HG02852 (cell line): ENCODE measurements at regions not wholly inside any gene's neighbourhood (a gene's known extent, or its start where the extent isn't known, plus 50 kb on each side); places are given as distances from the start of the nearest gene placed in this dataset.

Experiments used
- ATAC-seq: cut with Tn5 transposase; IDR thresholded peaks from one replicate; pipeline ENCODE4 v1.9.1; 2021; ENCODE audit warnings: mild to moderate bottlenecking, moderate library complexity; ENCODE audit not compliant: unreplicated experiment

- ATAC-seq, result no peak
Observed at GRCh38 chr18:76771192-76771799, 51.1 kb upstream of the ZNF236 start.

- no peak for ATAC-seq
Observed at GRCh38 chr18:76767954-76768353, 54.4 kb upstream of the ZNF236 start.

DNA sequence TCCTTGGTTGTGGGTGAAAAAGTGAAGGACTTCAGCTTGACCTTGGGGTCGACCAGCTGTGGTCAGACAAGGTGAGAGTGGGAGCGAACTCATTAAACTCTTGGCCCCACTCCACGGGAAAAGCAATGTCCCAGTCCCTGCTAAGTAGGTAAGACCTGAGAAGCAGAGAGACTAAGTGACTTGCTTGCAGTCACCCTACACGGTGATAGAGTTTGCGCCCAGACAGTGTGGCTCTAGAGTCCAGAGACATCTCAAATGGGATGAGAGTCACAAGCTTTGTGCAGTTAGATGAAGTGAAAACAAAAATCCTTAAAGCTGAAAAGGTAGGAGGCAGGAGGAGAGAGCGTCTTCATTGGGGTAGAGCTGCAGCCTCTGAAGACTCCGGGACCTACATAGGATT, 55.9 kb upstream of the ZNF236 start:
- ATAC-seq, result no peak

DNA sequence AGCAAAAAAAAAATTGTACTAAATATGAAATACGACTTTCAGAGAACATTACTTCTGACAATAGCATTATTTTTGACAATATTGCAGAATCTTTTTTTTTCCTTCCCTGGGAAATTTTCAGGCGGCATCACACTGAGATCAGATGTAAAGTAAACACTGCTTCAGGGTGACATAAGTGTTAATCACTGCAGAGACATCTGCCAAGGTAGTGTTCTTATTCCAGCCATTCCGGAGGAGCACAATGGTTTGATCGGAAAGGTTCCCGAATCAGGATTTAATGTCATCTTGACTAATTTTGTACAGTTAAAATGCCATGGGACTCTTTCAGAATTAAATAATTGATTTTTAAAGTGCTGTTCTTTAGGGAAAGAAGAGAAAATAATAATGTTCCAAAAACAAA, 56.7 kb upstream of the ZNF236 start:
- ATAC-seq, result no peak

DNA sequence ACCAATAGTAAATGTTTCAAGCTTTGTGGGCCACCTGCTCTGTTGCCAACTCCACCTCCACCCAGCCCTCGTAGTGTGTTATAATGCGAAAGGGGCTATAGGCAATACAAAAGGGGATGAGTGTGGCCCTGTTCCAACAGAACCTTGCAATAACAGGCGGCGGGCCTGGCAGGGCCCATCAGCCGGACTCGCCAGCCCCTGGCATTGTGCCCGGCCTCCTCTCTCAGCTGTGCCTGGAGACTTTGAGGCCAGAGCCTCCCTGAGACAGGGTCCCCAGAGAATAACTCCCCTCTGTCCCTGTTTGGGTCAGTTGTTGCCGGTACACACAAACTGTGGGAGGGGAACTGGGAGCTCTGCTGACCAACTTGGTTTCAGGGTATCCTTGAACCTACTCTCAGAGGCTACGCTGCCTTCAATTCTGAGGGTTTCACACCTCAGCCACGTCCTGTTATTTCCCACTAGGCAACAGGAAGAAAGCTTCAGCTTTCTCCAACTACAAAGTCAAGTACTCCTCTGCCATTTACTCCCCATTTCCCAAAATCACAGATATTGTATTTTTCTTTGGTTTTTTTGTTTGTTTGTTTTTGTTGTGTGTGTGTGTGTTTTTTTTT, 58.0 kb upstream of the ZNF236 start:
- ATAC-seq, result no peak

DNA sequence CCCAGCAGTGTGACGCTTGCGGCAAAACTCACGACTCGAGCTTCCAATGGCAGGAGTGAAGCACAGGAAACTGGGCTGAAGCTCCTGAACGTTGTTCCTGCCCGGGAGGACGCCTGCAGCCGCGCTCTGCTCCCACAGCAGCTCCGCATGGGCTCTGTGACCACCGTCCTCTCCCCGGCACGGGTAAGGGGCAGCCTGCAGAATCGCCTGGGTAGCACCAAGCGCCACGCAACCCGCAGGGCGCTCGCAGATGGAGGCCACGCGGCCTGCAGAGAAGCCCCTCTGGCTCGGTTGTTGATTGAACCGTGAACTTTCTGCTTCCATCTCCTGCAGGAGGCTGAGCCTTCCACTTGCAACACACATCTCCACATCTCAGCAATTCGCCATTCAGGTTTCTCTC, 63.3 kb upstream of the ZNF236 start:
- ATAC-seq, result no peak

GRCh38 chr18:76757925-76758324, 64.4 kb upstream of the ZNF236 start:
- ATAC-seq, result no peak

DNA sequence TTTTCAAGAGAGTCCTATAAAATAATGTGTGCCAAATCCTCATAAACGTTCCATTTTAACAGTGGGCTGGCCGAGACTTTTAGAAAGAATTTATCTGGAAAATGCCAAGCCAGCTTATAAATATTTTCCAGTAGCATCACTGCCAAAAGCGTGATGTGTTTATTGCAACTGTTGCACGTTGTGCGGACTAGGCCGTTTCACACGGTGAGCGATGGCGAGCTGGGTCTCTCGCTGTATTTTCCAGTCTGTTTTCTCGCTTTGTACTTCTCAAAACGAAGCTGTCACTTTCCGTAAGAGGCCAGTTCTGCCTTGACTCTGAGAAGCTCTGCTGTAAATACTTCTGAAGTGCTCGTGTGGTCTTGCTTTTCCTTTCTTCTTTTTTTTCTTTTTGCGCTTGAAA, 65.0 kb upstream of the ZNF236 start:
- ATAC-seq, result no peak

- ATAC-seq, result no peak
Observed at GRCh38 chr18:76756531-76757253, 65.7 kb upstream of the ZNF236 start.

DNA sequence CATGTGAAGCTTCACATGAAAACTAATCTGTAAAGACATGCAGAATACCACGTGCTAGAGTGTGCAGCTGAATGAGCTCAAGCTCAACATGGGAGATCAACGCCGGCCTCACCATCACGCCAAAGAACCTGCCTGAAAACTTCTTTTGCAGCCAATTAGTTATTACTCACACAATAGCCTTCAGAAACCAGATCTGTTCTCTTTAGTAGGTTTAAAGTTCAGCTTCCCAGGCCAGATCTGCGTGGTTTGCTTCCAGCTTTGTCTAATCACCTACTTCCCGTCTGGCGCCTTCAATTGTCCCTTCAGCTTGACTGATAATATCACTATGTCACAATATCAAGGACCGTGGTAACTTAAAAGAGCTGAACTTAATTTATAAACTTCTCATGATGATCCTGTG, 68.0 kb upstream of the ZNF236 start:
- ATAC-seq, result no peak

- no peak for ATAC-seq
Observed at GRCh38 chr18:76752400-76752799, 70.0 kb upstream of the ZNF236 start.

- ATAC-seq, result no peak
Observed at GRCh38 chr18:76750917-76751890, 71.2 kb upstream of the ZNF236 start.

DNA sequence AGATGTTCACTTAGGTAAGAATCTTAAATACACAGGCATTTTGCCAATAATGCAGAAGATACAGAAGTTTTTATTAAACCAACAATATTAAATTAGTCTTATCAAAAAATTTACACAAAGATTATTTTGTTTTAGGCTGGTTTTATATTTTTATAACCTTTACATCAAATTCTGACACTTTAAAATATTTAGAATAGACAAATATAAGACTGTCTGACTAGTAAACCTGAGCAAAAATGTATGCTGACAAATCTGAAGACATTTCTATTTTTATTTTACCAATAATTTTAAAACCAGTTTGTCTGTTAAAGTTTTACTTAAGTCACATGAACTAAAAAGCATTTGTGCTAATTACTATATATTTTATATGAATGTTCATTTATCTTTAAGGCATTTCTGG, 72.1 kb upstream of the ZNF236 start:
- no peak for ATAC-seq

DNA sequence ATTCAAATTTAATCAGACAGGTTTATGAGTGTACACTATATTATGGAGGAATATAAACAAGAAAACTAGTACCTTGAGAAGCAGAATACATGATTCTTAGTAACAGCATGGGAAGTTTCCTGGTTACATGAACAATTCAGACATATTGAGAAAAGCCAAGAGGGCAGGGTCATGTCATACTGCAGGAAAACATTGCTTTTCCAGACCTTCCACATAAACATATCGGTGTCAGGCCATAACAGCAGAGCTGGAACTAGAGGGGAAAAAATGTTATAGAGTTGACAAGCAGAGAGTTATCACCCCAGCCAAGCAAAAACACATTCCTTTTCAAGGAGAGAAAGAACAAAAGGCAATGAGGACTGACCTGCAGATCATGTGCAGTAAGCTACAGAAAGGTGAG, 74.7 kb upstream of the ZNF236 start:
- no peak for ATAC-seq

DNA sequence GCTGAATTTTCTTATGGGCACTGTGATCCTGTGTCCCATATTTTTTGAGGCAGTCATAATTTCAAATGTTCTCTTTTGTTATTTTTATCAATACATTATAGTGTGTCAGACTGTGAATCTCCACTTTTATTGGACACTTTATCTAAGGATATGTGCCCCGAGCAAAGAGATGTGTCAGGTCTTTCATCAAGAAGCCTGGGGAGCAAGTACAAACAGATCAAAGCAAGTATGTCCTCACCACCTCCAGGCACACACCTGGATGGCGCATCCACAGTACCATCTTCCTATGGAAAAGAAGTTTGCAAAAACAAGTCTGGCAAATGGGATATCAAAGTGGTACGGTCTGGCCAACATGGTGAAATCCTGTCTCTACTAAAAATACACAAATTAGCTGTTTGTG, 81.0 kb upstream of the ZNF236 start:
- no peak for ATAC-seq

DNA sequence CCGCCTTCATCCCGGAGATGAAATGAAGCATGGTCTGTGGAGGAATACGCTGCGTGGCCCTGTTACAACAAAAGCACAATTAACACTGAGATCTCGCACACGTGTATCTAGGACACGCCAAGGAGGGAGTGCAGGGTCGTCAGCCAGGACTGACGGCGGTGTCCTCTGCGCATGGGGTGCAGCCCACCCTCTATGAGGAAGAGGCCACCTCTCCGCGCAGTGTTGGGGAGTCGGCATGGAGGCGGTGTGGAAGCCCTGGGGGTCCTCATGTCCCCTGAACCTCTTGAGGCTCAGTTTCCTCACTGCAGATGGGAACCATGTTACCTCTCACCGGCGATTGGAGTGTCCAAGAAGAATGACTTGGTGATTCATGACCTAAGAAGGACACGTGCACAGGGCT, 86.0 kb upstream of the ZNF236 start:
- no peak for ATAC-seq

DNA sequence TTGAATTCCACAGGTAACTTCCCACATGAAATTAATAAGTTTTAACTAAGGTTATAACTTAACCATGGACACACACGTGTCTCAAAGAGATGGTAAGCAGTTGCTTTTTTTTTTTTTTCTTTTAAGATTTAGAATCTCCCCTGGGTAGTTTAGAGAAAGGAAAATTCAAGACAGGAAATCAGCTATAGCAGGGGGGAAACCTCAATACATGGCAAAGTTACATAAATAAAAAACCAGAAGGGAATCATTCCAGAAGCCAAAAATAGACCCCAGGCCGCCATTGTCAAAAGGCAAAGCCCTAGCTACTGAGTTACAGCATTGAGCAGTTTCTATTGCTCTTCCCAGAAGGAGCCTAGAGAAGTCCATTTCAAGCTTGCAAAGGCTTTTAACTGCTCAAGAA, 91.5 kb upstream of the ZNF236 start:
- no peak for ATAC-seq

DNA sequence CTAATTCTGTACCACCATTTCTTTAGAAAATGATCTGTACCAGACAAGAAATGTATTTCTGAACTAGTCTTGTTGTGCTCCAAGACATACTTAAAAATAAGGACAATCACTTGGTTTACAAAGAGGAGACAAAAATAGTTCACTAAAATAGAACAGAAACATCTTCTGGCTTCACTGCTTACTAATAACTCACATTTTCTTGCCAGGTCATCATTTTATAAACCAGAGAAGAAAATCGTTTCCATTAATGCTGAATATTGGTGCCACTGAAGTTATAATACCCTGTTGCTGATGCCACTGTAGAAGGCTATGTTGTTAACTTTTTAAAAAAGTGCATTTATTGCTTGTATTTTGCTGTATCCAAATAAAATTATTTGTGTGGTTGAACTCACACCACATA, 94.8 kb upstream of the ZNF236 start:
- ATAC-seq, result no peak

- no peak for ATAC-seq
Observed at GRCh38 chr18:76725445-76725844, 96.9 kb upstream of the ZNF236 start.

GRCh38 chr18:76722224-76723061, 99.9 kb upstream of the ZNF236 start:
- ATAC-seq, result no peak
